Right cardiac atrium (tissue), 5 donors: ENCODE measurements at regions not wholly inside any gene's neighbourhood (a gene's known extent, or its start where the extent isn't known, plus 50 kb on each side); places are given as distances from the start of the nearest gene placed in this dataset.

Source experiments
- ATAC-seq, 2 donors: fragments of 200-7000 bp; cut with Tn5 transposase; one replicate each; pipeline versions ENCODE4 v1.8.0 to v1.9.1; 2020; ENCODE audit warnings: moderate library complexity in 2 of 2, mild to moderate bottlenecking in 1 of 2
- DNase-seq, 3 donors: peaks; one replicate each; pipeline ENCODE4 v3.0.0-alpha.2; 2020
- H3K27ac ChIP-seq: one replicate; pipeline ENCODE4 v1.5.1; 2013; ENCODE audit warnings: mild to moderate bottlenecking, low read length, control low read depth, moderate library complexity
- H3K27me3 ChIP-seq: one replicate; pipeline ENCODE4 v1.6.1; 2013; ENCODE audit not compliant: control insufficient read depth, insufficient read depth
- H3K4me1 ChIP-seq: one replicate; pipeline ENCODE4 v1.6.1; 2013; ENCODE audit warnings: low read length; ENCODE audit not compliant: control insufficient read depth, insufficient read depth
- H3K4me3 ChIP-seq: one replicate; pipeline ENCODE4 v1.5.1; 2013; ENCODE audit warnings: low read length, control low read depth
- H3K9me3 ChIP-seq: one replicate; pipeline ENCODE4 v1.6.1; 2013; ENCODE audit warnings: low read length; ENCODE audit not compliant: control insufficient read depth
- WGBS: extraction: QIAGEN DNeasy Blood & Tissue Kit; methylation state at CpG from one replicate; pipeline ENCODE4 v1.1.7; 2013; 5-methylcytosine and 5-hydroxymethylcytosine counted together
- intact Hi-C, 4 donors: fragments of 100-400 bp; cut with DNase I; formaldehyde crosslinking; loops; one replicate each; pipeline versions ENCODE4 v1.11.0 to v1.14.0; 2022 to 2023
- donor health status: healthy with polysubstance abuse.
- donor health status: DM: no; HTN: yes; CAD: no.
- donor health status: DM: no; HTN: no; CAD: no.
- donor health status: DM: no; HTN: yes; CAD: no; lungs with severe emphysema.
- donor health status: DM: yes; HTN: yes; CAD: no.

DNA sequence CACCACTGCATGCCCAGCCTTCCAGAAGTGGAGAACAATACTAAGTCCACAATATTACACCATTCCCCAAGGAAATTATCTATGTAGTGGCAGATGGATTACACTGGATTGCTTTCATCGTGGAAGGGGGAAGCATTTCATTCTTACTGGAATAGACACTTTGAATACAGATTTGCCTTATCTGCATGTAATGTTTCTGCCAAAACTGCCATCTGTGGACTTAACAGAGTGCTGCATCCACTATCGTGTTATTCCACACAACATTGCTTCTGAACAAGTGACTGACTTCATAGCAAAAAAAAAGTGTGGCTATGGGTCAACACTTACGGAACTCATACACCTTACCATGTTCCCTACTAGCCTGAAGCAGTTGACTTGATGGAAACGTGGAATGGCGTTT lies 536.9 kb downstream of the BRINP1 start:
- Histone ChIP-seq H3K4me3 (no peak overlapping the region), H3K9me3 (no peaks in the 10 kb centered on the region), H3K4me1 (no peaks in the 10 kb centered on the region), H3K27me3 (no peaks in the 10 kb centered on the region), H3K27ac (no peak overlapping the region)
- intact Hi-C loops = loop anchor here in 2 of 4 donors (5.0 to 10.0 kb wide), 2 partner anchors 452 to 455 kb away; no protein-coding TSS in a partner anchor
- ATAC-seq (no peak), DNase-seq (no peak)
- WGBS = 80% methylated on average over 5 of the region's 5 CpGs

DNA sequence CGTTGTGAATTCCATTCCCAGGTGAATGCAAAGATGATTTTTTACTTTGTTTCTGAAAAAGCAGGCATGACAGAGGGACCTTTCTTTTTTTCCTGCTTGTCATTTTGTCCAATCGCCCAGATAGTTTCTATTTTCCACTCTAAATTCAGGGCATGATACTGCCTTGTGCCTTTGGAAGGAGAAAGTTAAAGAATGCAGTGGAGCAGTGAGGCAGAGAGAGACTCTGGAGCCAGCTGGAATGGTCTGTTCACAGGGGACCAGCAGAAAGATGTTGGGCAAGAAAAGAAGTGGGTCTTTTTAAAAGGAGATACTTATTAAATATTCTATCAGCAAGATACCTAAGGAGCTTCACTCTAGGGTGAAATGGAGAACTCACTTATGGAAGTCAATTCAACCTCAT lies 532.3 kb downstream of the BRINP1 start:
- intact Hi-C loops = loop anchor here in 1 of 4 donors (10.0 kb wide), 1 partner anchor 448 kb away; no protein-coding TSS in a partner anchor
- ATAC-seq (peak in 1 of 2 donors; percentile 77), DNase-seq (peak in 1 of 3 donors; percentile 47)
- H3K27me3 ChIP-seq = no peaks in the 10 kb centered on the region
- 44% methylated on average over 2 of the region's 2 CpGs for WGBS
- H3K4me3 ChIP-seq = no peak overlapping the region
- H3K9me3 ChIP-seq = no peaks in the 10 kb centered on the region
- no peaks in the 10 kb centered on the region for H3K4me1 ChIP-seq
- no peak overlapping the region for H3K27ac ChIP-seq

DNA sequence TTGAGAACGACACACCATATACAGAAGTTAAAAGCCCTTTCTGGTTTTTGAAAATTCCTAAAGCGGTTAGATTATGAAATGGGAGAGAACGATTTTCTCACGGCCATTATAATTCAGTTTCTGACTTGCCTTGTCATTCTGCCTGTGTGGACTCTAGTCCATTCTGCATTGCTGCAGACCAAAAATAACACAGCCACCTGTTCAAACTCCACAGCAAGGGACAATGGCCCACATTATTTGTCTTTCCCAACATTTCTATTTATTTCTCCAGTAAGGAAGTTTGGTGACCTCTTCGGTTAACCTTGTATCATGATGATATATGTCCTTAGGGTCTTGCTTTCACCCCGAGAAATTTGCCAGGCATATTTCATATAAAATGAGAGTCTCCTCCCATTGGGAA lies 497.7 kb downstream of the BRINP1 start:
- Histone ChIP-seq H3K4me3 (no peak overlapping the region), H3K4me1 (no peaks in the 10 kb centered on the region), H3K27ac (no peak overlapping the region), H3K27me3 (no peaks in the 10 kb centered on the region), H3K9me3 (no peaks in the 10 kb centered on the region)
- DNase-seq (no peak), ATAC-seq (no peak)
- intact Hi-C loops = no loop called here
- WGBS = 82% methylated on average over 6 of the region's 6 CpGs

DNA sequence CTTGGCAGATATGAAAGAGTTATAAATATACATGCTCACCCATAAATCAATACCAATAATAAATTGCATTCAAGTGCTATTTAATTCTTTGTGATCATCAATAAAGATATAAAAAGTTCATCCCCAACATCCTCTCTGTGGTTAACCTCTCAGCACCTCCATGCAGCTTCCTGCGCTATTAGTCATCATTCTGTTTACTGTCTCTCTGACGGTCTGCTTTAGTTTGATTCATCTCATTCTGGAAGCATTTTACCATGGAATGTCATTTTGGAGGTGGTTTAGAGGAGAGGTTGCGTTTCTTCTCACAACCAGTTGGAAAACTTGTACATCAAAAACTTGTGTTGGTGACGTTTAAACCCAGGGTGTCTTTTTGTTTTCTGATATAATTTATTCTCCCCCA lies 486.6 kb downstream of the BRINP1 start:
- intact Hi-C loops = no loop called here
- no peak overlapping the region for H3K4me3 ChIP-seq
- DNase-seq = no peak
- no peak for ATAC-seq
- no peaks in the 10 kb centered on the region for H3K27me3 ChIP-seq
- H3K9me3 ChIP-seq = no peaks in the 10 kb centered on the region
- WGBS = 72% methylated on average over 4 of the region's 4 CpGs
- no peak overlapping the region for H3K27ac ChIP-seq
- H3K4me1 ChIP-seq = no peaks in the 10 kb centered on the region

DNA sequence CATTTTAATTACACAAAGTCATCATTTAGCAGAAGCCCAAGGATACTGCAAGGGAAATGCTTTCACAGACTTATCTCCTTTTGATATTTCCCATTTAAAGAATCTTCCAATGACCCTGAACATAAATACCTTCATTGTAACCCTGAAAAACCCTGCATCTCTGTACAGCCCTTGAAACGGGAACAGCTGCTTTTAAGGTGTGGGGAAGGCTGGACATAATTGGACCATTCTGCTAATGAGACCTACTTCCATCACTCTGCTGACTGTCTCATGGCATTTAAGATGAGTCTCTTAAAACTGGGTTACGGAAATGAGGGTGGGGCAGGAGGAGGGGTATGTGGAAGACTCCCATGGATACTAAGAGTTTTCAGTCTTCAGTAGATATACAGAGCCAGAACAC lies 485.8 kb downstream of the BRINP1 start:
- H3K4me1 ChIP-seq = no peaks in the 10 kb centered on the region
- ATAC-seq (no peak), DNase-seq (no peak)
- no peak overlapping the region for H3K4me3 ChIP-seq
- 74% methylated on average over 2 of the region's 2 CpGs for WGBS
- no peaks in the 10 kb centered on the region for H3K9me3 ChIP-seq
- H3K27ac ChIP-seq = no peak overlapping the region
- intact Hi-C loops = no loop called here
- no peaks in the 10 kb centered on the region for H3K27me3 ChIP-seq

DNA sequence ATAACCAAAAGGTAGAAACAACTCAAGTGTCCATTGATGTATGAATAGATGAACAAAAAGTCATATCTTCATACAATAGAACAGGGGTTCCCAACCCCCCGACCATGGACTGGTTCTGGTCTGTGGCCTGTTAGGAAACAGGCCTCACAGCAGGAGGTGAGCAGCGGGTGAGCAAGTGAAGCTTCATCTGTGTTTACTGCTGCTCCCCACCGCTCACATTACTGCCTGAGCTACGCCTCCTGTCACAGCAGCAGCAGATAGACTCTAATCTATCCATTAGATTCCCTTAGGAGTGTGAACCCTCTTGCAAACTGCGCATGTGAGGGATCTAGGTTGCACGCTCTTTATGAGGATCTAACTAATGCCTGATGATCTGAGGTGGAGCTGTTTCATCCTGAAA lies 478.0 kb downstream of the BRINP1 start:
- H3K27ac ChIP-seq = no peak overlapping the region
- intact Hi-C loops = no loop called here
- ATAC-seq = no peak
- no peaks in the 10 kb centered on the region for H3K27me3 ChIP-seq
- no peaks in the 10 kb centered on the region for H3K9me3 ChIP-seq
- no peak overlapping the region for H3K4me3 ChIP-seq
- DNase-seq = no peak
- no peaks in the 10 kb centered on the region for H3K4me1 ChIP-seq
- WGBS = 65% methylated on average over 6 of the region's 6 CpGs

DNA sequence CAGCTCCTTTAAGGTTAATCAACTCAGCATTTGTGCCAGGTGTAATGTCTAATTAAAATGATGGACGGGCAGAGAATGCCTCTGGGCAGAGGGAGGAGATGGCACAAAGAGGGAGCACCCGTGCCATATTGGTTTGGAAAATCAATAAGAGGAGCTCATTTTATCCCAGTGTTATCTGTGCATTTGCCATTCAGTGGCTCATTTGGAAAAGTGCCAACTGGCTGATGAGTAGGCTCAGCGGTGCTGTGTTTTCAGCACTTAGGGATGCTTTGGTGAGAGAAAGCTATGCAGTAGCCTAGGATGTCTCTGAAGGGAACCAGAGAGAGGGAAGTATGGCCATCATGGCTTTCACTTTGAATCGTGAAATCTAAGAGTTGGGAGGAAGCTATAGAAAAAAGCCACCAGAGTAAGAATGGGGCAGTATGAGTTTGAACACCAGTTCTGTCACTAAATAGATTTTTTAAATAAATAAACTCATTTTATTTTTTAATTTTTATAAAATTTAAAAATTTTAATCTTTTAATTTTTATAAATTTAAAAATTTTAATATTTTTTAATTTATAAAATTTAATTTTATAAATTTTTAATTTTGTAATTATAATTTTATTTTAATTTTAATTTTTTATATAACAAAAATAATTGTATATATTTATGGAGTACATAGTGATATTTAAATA lies 472.8 kb downstream of the BRINP1 start:
- H3K4me3 ChIP-seq = no peak overlapping the region

DNA sequence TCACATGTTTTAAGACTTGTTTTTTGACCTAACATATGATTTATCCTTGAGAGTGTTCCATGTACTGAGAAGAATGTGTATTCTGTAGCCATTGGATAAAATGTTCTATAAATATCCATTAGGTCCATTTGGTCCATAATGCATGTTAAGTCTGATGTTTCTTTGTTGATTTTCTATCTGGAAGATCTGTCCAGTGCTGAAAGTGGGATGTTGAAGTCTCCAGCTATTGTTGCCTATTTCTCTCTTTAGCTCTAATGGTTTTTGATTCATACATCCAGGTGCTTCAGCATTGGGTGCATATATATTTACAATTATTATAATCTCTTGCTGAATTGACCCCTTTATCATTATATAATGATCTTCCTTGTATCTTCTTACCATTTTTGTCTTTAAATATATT lies 451.1 kb downstream of the BRINP1 start:
- Histone ChIP-seq H3K27me3 (no peaks in the 10 kb centered on the region), H3K4me3 (no peak overlapping the region), H3K27ac (no peak overlapping the region), H3K9me3 (peaks cover 2% of the 10 kb centered on the region), H3K4me1 (no peaks in the 10 kb centered on the region)
- DNase-seq (no peak), ATAC-seq (no peak)
- intact Hi-C loops = no loop called here

More for the DNA sequence above, 472.8 kb downstream of the BRINP1 start:
- DNase-seq (no peak), ATAC-seq (no peak)
- Histone ChIP-seq H3K27me3 (no peaks in the 10 kb centered on the region), H3K4me1 (no peaks in the 10 kb centered on the region), H3K27ac (no peak overlapping the region), H3K9me3 (no peaks in the 10 kb centered on the region)
- intact Hi-C loops = no loop called here
- WGBS = 74% methylated on average over 4 of the region's 4 CpGs

DNA sequence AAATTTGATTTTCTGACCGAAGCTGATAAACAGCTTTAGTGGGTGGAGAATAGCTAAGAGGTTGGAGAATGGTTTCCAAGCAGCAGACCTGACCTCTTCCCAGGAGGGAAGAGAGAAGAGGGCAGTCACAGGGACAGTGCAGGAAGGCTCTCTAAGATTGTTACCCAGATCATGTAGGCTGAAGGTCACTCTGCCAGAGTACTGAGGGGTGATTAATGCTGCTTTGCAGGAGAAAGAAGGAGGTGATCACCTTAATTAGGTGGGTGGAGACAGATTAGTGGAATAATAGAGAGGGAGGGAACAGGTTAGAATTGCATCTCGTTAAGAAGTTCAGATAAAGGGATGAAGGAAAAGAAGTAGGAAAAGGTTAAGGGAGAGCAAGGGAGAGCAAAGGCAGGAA lies 440.5 kb downstream of the BRINP1 start:
- no peaks in the 10 kb centered on the region for H3K27me3 ChIP-seq
- intact Hi-C loops = no loop called here
- H3K4me1 ChIP-seq = no peaks in the 10 kb centered on the region
- WGBS = 44% methylated on average over 2 of the region's 2 CpGs
- no peak for DNase-seq
- no peaks in the 10 kb centered on the region for H3K9me3 ChIP-seq
- no peak for ATAC-seq
- H3K27ac ChIP-seq = no peak overlapping the region
- H3K4me3 ChIP-seq = no peak overlapping the region

DNA sequence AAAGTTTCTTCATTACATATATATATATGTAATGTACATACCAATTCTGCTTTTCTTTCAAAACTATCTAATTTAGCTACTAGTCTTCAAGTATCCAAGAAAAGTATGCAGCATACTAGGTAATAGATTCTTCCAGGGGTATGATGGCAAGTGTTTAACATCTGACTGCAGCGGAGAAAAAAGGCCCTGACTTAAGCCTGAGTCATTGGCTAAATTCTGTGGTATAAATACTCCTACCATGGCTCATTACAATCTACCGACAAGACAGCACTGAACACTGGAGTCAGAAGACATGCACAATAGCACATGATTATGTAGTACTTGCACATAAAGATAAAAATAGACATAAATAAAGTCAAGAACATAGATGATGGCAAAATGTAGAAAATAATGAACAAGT lies 439.9 kb downstream of the BRINP1 start:
- DNase-seq (no peak), ATAC-seq (no peak)
- Histone ChIP-seq H3K27me3 (no peaks in the 10 kb centered on the region), H3K4me1 (no peaks in the 10 kb centered on the region), H3K4me3 (no peak overlapping the region), H3K27ac (no peak overlapping the region), H3K9me3 (no peaks in the 10 kb centered on the region)
- 71% methylated on average over 2 of the region's 2 CpGs for WGBS
- intact Hi-C loops = no loop called here

DNA sequence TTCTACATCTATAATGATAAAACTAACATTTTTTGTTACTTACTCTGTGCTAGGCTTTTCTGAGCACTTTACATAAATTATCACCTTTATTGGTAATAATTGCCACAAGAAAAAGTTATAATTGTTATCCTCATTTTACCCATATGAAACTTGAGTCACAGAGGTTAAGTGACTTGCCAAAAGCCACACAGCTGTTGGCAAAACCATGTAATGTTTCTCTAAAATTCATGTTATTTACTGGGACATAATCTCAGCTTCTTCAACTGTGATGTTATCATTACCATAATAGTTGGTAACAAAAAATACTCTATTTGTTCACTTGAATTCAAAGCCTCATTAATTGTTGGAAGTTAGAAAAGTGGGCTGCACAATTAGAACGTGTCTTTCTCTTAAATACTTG lies 437.3 kb downstream of the BRINP1 start:
- Histone ChIP-seq H3K27me3 (no peaks in the 10 kb centered on the region), H3K4me3 (no peak overlapping the region), H3K9me3 (no peaks in the 10 kb centered on the region), H3K27ac (no peak overlapping the region), H3K4me1 (no peaks in the 10 kb centered on the region)
- no peak for ATAC-seq
- intact Hi-C loops = no loop called here
- 58% methylated on average over 1 of the region's 1 CpG for WGBS
- no peak for DNase-seq

DNA sequence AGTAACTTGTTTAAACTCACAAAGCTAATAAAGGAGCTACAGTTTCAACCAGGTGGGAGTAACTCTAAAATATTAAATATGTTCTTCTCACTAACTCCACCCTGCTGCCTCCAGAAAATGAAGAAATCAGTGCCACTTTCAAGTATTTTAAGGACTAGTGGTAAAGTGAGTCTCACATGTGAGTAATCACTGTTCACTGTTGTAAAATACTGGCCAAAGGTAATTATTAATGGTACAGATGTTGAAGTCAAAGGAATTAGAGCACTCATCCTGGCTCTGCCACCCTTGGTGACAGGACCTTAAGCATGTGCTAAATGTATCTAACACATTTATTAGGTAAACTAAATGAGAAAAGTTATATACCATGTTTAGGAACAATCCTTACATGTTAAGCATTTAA lies 430.7 kb downstream of the BRINP1 start:
- intact Hi-C loops = no loop called here
- ATAC-seq (no peak), DNase-seq (no peak)
- Histone ChIP-seq H3K27ac (no peak overlapping the region), H3K9me3 (no peaks in the 10 kb centered on the region), H3K4me3 (no peak overlapping the region), H3K27me3 (no peaks in the 10 kb centered on the region), H3K4me1 (no peaks in the 10 kb centered on the region)
